Thyroid gland (tissue), 4 donors: ENCODE measurements at regions not wholly inside any gene's neighbourhood (a gene's known extent, or its start where the extent isn't known, plus 50 kb on each side); places are given as distances from the start of the nearest gene placed in this dataset.

Experiments
- DNase-seq, 2 donors: peaks; one replicate each; pipeline ENCODE4 v3.0.0-alpha.2; 2019
- H3K27ac ChIP-seq, 3 donors: fragments of 200-600 bp; sonication (generic); 1 replicate in 2 of 3; 2 replicates in 1 of 3; pipeline ENCODE4 v1.5.1; 2016 to 2019; ENCODE audit warnings: mild to moderate bottlenecking in 1 of 3, moderate library complexity in 1 of 3
- H3K27me3 ChIP-seq: fragments of 200-600 bp; sonication (generic); one replicate; pipeline ENCODE4 v1.5.1; 2019
- H3K36me3 ChIP-seq, 2 donors: fragments of 200-600 bp; sonication (generic); one replicate each; pipeline ENCODE4 v1.5.1; 2016 to 2019
- H3K4me1 ChIP-seq, 2 donors: fragments of 200-600 bp; sonication (generic); one replicate each; pipeline ENCODE4 v1.5.1; 2017 to 2019
- H3K4me3 ChIP-seq, 3 donors: fragments of 200-600 bp; sonication (generic); replicated peaks in 1 of 3; 1 replicate in 2 of 3; 2 replicates in 1 of 3; pipeline ENCODE4 v1.5.1; 2016; ENCODE audit warnings: mild to moderate bottlenecking in 1 of 3
- H3K9me3 ChIP-seq: fragments of 200-600 bp; sonication (generic); one replicate; pipeline ENCODE4 v1.5.1; 2017
- POLR2A ChIP-seq, 2 donors: fragments of 450-650 bp; IDR thresholded peaks; one replicate each; pipeline ENCODE4 v1.6.1; 2017; ENCODE audit warnings: antibody characterized with exemption in 2 of 2, mild to moderate bottlenecking in 2 of 2, moderate library complexity in 1 of 2
- WGBS, 2 donors: methylation state at CpG; one replicate each; pipeline ENCODE4 v1.1.5; 2017; 5-methylcytosine and 5-hydroxymethylcytosine counted together
- intact Hi-C: fragments of 100-400 bp; cut with DNase I; formaldehyde crosslinking; loops from one replicate; pipeline ENCODE4 v1.15.1; 2023
- TF ChIP-seq, protein P1 (sequence below), 6 experiments: fragments of 200-600 bp in 3 of 6; fragments of 450-650 bp in 3 of 6; sonication (generic) in 3 of 6; IDR thresholded peaks; one replicate each; pipeline ENCODE4 v1.5.1; 2016 to 2019; ENCODE audit warnings: antibody characterized with exemption in 6 of 6, mild to moderate bottlenecking in 2 of 6, inconsistent platforms in 1 of 6, moderate library complexity in 1 of 6

DNA sequence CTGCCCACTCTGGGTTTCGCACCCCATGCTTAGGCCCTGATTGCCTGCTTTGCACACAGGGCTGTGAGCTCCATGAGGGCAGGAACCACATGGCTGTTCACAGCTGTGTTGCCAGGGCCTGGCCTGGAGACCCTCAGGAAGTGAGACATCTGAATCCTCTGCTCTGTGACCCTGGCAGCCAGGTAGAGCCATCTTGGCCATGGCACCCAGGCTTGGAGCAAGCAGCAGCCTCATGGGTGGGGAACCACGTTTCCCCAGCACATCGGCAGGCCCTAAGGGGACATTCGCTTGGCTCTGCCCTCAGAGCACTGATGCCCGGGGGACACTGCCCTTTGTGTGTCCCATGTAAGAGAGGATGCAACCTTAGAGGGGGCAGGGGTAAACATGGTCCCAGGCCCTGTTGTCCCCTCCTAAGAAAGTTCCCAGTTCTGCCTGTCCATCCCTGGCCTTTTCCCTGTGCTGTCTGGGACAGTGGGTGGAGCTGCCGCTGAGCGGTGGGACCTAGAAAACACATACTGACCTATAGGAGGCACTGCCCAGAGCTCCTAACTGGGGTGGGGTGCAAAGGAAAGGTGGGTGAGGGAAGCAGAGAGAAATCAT, 144.1 kb upstream of the IER5L start:
- intact Hi-C loops, result loop anchor here (5.0 to 10.0 kb wide), 2 partner anchors 137 to 290 kb away; no protein-coding TSS in a partner anchor
- TF ChIP-seq POLR2A (IDR thresholded peaks at IDR 0.05), result no peak
- TF ChIP-seq, protein P1, sequence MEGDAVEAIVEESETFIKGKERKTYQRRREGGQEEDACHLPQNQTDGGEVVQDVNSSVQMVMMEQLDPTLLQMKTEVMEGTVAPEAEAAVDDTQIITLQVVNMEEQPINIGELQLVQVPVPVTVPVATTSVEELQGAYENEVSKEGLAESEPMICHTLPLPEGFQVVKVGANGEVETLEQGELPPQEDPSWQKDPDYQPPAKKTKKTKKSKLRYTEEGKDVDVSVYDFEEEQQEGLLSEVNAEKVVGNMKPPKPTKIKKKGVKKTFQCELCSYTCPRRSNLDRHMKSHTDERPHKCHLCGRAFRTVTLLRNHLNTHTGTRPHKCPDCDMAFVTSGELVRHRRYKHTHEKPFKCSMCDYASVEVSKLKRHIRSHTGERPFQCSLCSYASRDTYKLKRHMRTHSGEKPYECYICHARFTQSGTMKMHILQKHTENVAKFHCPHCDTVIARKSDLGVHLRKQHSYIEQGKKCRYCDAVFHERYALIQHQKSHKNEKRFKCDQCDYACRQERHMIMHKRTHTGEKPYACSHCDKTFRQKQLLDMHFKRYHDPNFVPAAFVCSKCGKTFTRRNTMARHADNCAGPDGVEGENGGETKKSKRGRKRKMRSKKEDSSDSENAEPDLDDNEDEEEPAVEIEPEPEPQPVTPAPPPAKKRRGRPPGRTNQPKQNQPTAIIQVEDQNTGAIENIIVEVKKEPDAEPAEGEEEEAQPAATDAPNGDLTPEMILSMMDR (IDR thresholded peaks at IDR 0.05), result no peak
- H3K27me3 ChIP-seq, result no peaks in the 10 kb centered on the region
- peaks cover 26 to 48% of the 10 kb centered on the region in 2 donors for H3K4me1 ChIP-seq
- no peak overlapping the region for H3K4me3 ChIP-seq
- peak overlapping the region; percentile 39 to 93 (median 84) for H3K27ac ChIP-seq
- 89 to 94% methylated on average over 7 of the region's 7 CpGs for WGBS, 2 donors
- H3K36me3 ChIP-seq, result no peaks in the 10 kb centered on the region
- H3K9me3 ChIP-seq, result no peaks in the 10 kb centered on the region
- no peak for DNase-seq

DNA sequence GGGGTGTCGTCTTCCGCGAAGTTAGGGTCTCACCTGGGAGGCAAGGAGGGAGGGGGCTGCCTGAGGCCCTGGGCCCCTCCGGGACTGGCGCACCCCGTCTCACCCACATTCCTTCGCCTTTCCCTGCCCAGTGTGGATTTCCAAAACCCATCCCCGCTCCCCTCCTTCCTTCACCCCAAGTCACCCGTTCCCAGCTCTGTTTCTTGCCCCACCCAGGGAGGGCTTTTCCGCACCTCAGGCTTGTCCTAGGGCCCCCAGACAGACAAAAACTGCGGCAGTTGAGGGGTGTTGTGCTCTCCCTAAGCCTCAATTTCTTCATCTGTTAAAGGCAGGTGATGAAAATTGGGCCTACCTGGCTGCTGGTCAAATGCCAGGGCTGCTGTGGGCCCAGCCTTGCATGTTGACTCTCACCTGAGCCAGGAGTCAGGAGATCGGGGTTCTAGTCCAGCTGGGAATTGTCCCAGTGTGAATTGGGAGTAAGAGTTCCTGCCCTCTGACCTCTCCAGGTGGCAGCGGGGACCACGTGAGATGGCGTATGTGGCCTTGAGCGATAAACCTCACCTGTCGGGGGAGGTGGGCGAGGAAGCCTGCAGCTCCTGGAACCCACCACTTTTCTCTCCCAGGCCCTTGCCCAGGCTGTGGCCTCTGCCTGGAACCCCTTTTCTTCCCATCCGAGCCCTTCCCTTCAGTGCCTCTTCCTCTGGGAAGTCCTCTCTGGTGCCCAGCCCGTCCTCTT, 143.4 kb upstream of the IER5L start:
- intact Hi-C loops, result loop anchor here (5.0 to 10.0 kb wide), 2 partner anchors 137 to 291 kb away; no protein-coding TSS in a partner anchor
- no peak for DNase-seq
- no peaks in the 10 kb centered on the region for H3K27me3 ChIP-seq
- WGBS, 2 donors, result 85 to 87% methylated on average over 18 to 20 of the region's 20 CpGs
- H3K27ac ChIP-seq, result peak overlapping the region; percentile 84 to 93 (median 88)
- no peak for TF ChIP-seq POLR2A (IDR thresholded peaks at IDR 0.05)
- TF ChIP-seq, protein P1 (IDR thresholded peaks at IDR 0.05), result no peak
- H3K36me3 ChIP-seq, result no peaks in the 10 kb centered on the region
- no peaks in the 10 kb centered on the region for H3K9me3 ChIP-seq
- H3K4me1 ChIP-seq, result peaks cover 26 to 55% of the 10 kb centered on the region in 2 donors
- peak overlapping the region in 1 of 3 donors; percentile 34 for H3K4me3 ChIP-seq

DNA sequence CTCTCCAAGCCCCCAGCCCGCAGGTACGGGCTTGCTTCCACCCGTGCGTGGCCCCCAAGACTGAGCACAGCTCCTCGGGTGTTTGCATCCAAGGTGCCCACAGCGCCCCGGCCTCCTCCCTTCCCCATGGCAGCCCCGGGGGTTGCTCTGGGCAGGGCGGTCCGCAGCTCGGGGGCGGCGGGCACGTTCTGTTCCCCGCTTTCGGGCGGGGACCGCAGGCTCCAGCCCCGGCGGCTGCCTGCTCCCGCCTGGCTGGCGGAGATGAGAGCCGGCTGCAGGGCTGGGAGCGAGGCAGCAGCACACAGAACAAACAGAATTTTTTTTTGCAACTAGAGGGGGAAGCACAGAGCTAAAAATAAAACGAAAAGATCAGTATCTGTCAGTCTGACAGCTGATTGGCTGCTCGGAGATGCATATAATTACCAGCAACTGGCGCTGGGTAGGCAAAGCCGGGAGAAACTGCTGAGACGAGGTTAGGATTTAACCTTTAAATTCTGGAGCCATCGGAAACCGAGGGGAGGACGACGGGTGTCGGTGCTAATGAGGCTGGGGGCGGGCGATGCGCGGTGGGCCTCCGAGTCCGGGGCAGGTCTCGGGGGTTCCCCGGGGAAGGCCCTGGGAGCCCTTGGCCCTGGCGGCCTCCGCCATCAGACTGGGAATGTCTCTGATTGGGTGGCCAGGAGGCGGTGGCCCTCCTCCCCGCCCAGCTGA, 142.7 kb upstream of the IER5L start:
- TF ChIP-seq POLR2A (IDR thresholded peaks at IDR 0.05), result peak; percentile 25 to 67
- TF ChIP-seq, protein P1 (IDR thresholded peaks at IDR 0.05), result peak in 4 of 6 experiments; percentile 32 to 39 (median 35)
- H3K27me3 ChIP-seq, result no peaks in the 10 kb centered on the region
- peaks cover 26 to 62% of the 10 kb centered on the region in 2 donors for H3K4me1 ChIP-seq
- peak overlapping the region; percentile 84 to 93 (median 88) for H3K27ac ChIP-seq
- H3K9me3 ChIP-seq, result no peaks in the 10 kb centered on the region
- DNase-seq, result peak; percentile 74 to 77
- intact Hi-C loops, result loop anchor here (5.0 to 10.0 kb wide), 2 partner anchors 136 to 292 kb away; no protein-coding TSS in a partner anchor
- H3K36me3 ChIP-seq, result no peaks in the 10 kb centered on the region
- WGBS, 2 donors, result 5 to 25% methylated on average over 26 to 40 of the region's 46 CpGs
- peak overlapping the region in 1 of 3 donors; percentile 34 for H3K4me3 ChIP-seq

DNA sequence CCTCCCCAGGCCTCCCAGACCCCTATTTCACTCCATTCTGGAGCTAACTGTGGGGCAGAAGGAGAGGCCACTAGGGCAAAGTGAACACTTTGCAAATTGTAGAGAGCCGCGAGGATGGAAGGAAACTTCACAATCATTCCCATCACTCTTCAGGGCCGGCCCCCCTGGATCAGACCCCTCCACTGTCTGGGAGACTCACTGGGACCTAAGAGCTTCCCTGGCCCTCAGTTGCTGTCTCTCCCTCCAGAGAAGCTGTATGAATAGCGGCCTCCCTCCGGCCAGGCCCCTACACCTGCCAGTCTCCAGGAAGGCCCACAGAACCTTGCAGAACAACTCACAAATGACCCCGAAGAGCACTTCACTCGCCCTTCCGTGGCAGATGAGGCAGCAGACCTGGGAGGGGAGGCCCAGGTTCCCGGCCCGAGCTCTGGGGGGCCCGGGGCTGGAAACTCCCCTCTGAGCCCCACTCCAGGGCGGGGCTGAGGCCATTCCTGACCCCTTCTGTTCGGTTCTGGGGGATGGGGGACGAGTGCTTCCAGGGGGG, 141.9 kb upstream of the IER5L start:
- peak; percentile 12 to 27 for TF ChIP-seq POLR2A (IDR thresholded peaks at IDR 0.05)
- TF ChIP-seq, protein P1 (IDR thresholded peaks at IDR 0.05), result no peak
- peaks cover 26 to 68% of the 10 kb centered on the region in 2 donors for H3K4me1 ChIP-seq
- H3K4me3 ChIP-seq, result peak overlapping the region in 1 of 3 donors; percentile 34
- WGBS, 2 donors, result 25 to 28% methylated on average over 14 of the region's 14 CpGs
- H3K36me3 ChIP-seq, result no peaks in the 10 kb centered on the region
- intact Hi-C loops, result loop anchor here (5.0 to 10.0 kb wide), 2 partner anchors 135 to 292 kb away; no protein-coding TSS in a partner anchor
- H3K9me3 ChIP-seq, result no peaks in the 10 kb centered on the region
- peak overlapping the region; percentile 84 to 93 (median 88) for H3K27ac ChIP-seq
- peak; percentile 55 to 67 for DNase-seq
- no peaks in the 10 kb centered on the region for H3K27me3 ChIP-seq
